GM23338 (cell line): ENCODE measurements at regions not wholly inside any gene's neighbourhood (a gene's known extent, or its start where the extent isn't known, plus 50 kb on each side); places are given as distances from the start of the nearest gene placed in this dataset.

Experiments used
- ATAC-seq: fragments of 200-7000 bp; cut with Tn5 transposase; 3 replicates; pipeline ENCODE4 v1.9.1; 2020
- DNase-seq: peaks from one replicate; pipeline ENCODE4 v3.0.0-alpha.2; 2015; ENCODE audit warnings: low spot score
- H2AFZ ChIP-seq: fragments of 200-600 bp; sonication (generic); 2 replicates; pipeline ENCODE4 v1.8.0; 2016; ENCODE audit warnings: antibody characterized with exemption, mild to moderate bottlenecking, moderate library complexity
- H3F3A ChIP-seq: fragments of 200-600 bp; sonication (generic); replicated peaks from 2 replicates; pipeline ENCODE4 v1.8.0; 2017; ENCODE audit warnings: antibody characterized with exemption, mixed run types, low read depth
- H3K27ac ChIP-seq: fragments of 200-600 bp; sonication (generic); 2 replicates; pipeline ENCODE4 v1.6.1; 2016; ENCODE audit warnings: low read depth
- H3K27me3 ChIP-seq: fragments of 200-600 bp; sonication (generic); 2 replicates; pipeline ENCODE4 v1.8.0; 2016; ENCODE audit warnings: mild to moderate bottlenecking, mixed run types, moderate library complexity; ENCODE audit not compliant: insufficient read depth
- H3K36me3 ChIP-seq: fragments of 200-600 bp; sonication (generic); 2 replicates; pipeline ENCODE4 v1.8.0; 2016; ENCODE audit warnings: mild to moderate bottlenecking; ENCODE audit not compliant: insufficient read depth
- H3K4me1 ChIP-seq: fragments of 200-600 bp; sonication (generic); 2 replicates; pipeline ENCODE4 v1.8.0; 2016; ENCODE audit warnings: mild to moderate bottlenecking, moderate library complexity; ENCODE audit not compliant: insufficient read depth
- H3K4me2 ChIP-seq: fragments of 200-600 bp; sonication (generic); 2 replicates; pipeline ENCODE4 v1.7.1; 2017; ENCODE audit warnings: mixed run types
- H3K4me3 ChIP-seq: fragments of 200-600 bp; sonication (generic); 2 replicates; pipeline ENCODE4 v1.6.1; 2016; ENCODE audit warnings: mixed run types
- H3K79me2 ChIP-seq: fragments of 200-600 bp; sonication (generic); replicated peaks from 2 replicates; pipeline ENCODE4 v1.8.0; 2017; ENCODE audit warnings: mild to moderate bottlenecking; ENCODE audit not compliant: insufficient read depth
- H3K9me2 ChIP-seq: fragments of 200-600 bp; sonication (generic); 2 replicates; pipeline ENCODE4 v1.8.0; 2017; ENCODE audit not compliant: insufficient read depth
- H4K20me1 ChIP-seq: fragments of 200-600 bp; sonication (generic); replicated peaks from 2 replicates; pipeline ENCODE4 v1.8.0; 2017; ENCODE audit warnings: mild to moderate bottlenecking; ENCODE audit not compliant: insufficient read depth
- H3K27ac Mint-ChIP-seq: 2 replicates; pipeline ENCODE4 v1.8.0; 2020; ENCODE audit warnings: inconsistent platforms, mild to moderate bottlenecking, moderate library complexity, mixed read lengths
- H3K27me3 Mint-ChIP-seq: 3 replicates; pipeline ENCODE4 v1.8.0; 2022; ENCODE audit warnings: low read depth, mild to moderate bottlenecking, moderate library complexity, mixed read lengths, inconsistent platforms; ENCODE audit not compliant: insufficient read depth, poor library complexity
- H3K36me3 Mint-ChIP-seq: 3 replicates; pipeline ENCODE4 v1.8.0; 2021; ENCODE audit warnings: low read depth, mild to moderate bottlenecking, inconsistent platforms, moderate library complexity, mixed read lengths
- H3K4me1 Mint-ChIP-seq: 3 replicates; pipeline ENCODE4 v1.8.0; 2020; ENCODE audit warnings: mild to moderate bottlenecking, inconsistent platforms, mixed read lengths
- H3K4me3 Mint-ChIP-seq: 3 replicates; pipeline ENCODE4 v1.8.0; 2021; ENCODE audit warnings: moderate library complexity, mild to moderate bottlenecking, inconsistent platforms, mixed read lengths
- H3K9me3 Mint-ChIP-seq: 3 replicates; pipeline ENCODE4 v1.8.0; 2020; ENCODE audit warnings: moderate library complexity, mild to moderate bottlenecking, inconsistent platforms, mixed read lengths
- JUNB ChIP-seq: IDR thresholded peaks from one replicate; pipeline ENCODE4 v1.6.1; 2016; ENCODE audit warnings: antibody characterized with exemption; ENCODE audit not compliant: unreplicated experiment
- NANOG ChIP-seq: IDR thresholded peaks from 2 replicates; pipeline ENCODE4 v1.6.1; 2016; ENCODE audit warnings: antibody characterized with exemption, borderline replicate concordance
- STAT1 ChIP-seq: IDR thresholded peaks from one replicate; pipeline ENCODE4 v1.6.1; 2016; ENCODE audit warnings: antibody characterized with exemption; ENCODE audit not compliant: unreplicated experiment
- ZNF331 ChIP-seq: fragments of 250-450 bp; sonication (Bioruptor Pico); IDR thresholded peaks from 2 replicates; pipeline ENCODE4 v1.5.0; 2020; ENCODE audit warnings: low read depth, mild to moderate bottlenecking, moderate library complexity
- TF ChIP-seq, protein P1 (sequence below): fragments of 250-450 bp; sonication (Bioruptor Pico); IDR thresholded peaks from 2 replicates; pipeline ENCODE4 v1.5.0; 2020; ENCODE audit warnings: mild to moderate bottlenecking, moderate library complexity
- TF ChIP-seq, protein P2 (sequence below): IDR thresholded peaks from one replicate; pipeline ENCODE4 v1.6.1; 2018; ENCODE audit warnings: antibody characterized with exemption; ENCODE audit not compliant: unreplicated experiment
- TF ChIP-seq, protein P3 (sequence below): IDR thresholded peaks from 2 replicates; pipeline ENCODE4 v1.6.1; 2016; ENCODE audit warnings: antibody characterized with exemption

DNA sequence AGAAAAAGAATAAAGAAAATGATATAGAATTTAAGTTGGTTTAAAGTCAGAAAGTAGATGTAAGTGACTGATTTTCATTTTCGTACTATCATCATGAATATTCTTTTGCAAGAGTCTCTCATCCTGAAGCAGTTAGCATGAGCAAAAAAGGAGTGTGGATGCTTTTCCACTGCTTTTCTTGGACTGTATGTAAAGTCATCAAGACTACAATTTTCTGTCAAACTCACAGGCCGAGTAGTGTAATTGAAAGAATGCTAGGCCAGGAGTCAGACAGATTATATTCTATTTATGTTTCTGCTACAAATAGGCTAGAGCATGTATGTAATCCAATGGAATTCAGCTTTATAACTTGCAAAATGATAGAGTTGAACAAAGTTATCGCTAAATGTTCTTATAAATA lies 197.1 kb upstream of the SPOCK3 start:
- Histone ChIP-seq H2AFZ (no peak overlapping the region), H3F3A (no peaks in the 10 kb centered on the region), H3K36me3 (no peaks in the 10 kb centered on the region), H3K79me2 (no peaks in the 10 kb centered on the region), H4K20me1 (no peaks in the 10 kb centered on the region), H3K4me2 (no peak overlapping the region), H3K9me2 (peaks cover 6% of the 10 kb centered on the region; the same call in 1 of the 2 replicates), H3K27ac (no peak overlapping the region), H3K27me3 (no peaks in the 10 kb centered on the region), H3K4me1 (peaks cover 4% of the 10 kb centered on the region; the same call in 1 of the 2 replicates), H3K4me3 (no peak overlapping the region)
- peaks cover 4% of the 10 kb centered on the region for H3K27me3 Mint-ChIP-seq
- H3K27ac Mint-ChIP-seq = no peak overlapping the region
- H3K4me1 Mint-ChIP-seq = peaks cover 9% of the 10 kb centered on the region
- no peaks in the 10 kb centered on the region for H3K36me3 Mint-ChIP-seq
- TF ChIP-seq, protein P1, sequence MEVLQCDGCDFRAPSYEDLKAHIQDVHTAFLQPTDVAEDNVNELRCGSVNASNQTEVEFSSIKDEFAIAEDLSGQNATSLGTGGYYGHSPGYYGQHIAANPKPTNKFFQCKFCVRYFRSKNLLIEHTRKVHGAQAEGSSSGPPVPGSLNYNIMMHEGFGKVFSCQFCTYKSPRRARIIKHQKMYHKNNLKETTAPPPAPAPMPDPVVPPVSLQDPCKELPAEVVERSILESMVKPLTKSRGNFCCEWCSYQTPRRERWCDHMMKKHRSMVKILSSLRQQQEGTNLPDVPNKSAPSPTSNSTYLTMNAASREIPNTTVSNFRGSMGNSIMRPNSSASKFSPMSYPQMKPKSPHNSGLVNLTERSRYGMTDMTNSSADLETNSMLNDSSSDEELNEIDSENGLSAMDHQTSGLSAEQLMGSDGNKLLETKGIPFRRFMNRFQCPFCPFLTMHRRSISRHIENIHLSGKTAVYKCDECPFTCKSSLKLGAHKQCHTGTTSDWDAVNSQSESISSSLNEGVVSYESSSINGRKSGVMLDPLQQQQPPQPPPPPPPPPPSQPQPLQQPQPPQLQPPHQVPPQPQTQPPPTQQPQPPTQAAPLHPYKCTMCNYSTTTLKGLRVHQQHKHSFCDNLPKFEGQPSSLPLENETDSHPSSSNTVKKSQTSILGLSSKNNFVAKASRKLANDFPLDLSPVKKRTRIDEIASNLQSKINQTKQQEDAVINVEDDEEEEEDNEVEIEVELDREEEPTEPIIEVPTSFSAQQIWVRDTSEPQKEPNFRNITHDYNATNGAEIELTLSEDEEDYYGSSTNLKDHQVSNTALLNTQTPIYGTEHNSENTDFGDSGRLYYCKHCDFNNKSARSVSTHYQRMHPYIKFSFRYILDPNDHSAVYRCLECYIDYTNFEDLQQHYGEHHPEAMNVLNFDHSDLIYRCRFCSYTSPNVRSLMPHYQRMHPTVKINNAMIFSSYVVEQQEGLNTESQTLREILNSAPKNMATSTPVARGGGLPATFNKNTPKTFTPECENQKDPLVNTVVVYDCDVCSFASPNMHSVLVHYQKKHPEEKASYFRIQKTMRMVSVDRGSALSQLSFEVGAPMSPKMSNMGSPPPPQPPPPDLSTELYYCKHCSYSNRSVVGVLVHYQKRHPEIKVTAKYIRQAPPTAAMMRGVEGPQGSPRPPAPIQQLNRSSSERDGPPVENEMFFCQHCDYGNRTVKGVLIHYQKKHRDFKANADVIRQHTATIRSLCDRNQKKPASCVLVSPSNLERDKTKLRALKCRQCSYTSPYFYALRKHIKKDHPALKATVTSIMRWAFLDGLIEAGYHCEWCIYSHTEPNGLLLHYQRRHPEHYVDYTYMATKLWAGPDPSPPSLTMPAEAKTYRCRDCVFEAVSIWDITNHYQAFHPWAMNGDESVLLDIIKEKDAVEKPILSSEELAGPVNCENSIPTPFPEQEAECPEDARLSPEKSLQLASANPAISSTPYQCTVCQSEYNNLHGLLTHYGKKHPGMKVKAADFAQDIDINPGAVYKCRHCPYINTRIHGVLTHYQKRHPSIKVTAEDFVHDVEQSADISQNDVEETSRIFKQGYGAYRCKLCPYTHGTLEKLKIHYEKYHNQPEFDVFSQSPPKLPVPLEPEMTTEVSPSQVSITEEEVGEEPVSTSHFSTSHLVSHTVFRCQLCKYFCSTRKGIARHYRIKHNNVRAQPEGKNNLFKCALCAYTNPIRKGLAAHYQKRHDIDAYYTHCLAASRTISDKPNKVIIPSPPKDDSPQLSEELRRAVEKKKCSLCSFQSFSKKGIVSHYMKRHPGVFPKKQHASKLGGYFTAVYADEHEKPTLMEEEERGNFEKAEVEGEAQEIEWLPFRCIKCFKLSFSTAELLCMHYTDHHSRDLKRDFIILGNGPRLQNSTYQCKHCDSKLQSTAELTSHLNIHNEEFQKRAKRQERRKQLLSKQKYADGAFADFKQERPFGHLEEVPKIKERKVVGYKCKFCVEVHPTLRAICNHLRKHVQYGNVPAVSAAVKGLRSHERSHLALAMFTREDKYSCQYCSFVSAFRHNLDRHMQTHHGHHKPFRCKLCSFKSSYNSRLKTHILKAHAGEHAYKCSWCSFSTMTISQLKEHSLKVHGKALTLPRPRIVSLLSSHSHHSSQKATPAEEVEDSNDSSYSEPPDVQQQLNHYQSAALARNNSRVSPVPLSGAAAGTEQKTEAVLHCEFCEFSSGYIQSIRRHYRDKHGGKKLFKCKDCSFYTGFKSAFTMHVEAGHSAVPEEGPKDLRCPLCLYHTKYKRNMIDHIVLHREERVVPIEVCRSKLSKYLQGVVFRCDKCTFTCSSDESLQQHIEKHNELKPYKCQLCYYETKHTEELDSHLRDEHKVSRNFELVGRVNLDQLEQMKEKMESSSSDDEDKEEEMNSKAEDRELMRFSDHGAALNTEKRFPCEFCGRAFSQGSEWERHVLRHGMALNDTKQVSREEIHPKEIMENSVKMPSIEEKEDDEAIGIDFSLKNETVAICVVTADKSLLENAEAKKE (CRISPR knock-in tag) = no peak
- TF ChIP-seq STAT1 (no peak), NANOG (no peak), ZNF331 (no peak), JUNB (no peak)
- TF ChIP-seq, protein P2, sequence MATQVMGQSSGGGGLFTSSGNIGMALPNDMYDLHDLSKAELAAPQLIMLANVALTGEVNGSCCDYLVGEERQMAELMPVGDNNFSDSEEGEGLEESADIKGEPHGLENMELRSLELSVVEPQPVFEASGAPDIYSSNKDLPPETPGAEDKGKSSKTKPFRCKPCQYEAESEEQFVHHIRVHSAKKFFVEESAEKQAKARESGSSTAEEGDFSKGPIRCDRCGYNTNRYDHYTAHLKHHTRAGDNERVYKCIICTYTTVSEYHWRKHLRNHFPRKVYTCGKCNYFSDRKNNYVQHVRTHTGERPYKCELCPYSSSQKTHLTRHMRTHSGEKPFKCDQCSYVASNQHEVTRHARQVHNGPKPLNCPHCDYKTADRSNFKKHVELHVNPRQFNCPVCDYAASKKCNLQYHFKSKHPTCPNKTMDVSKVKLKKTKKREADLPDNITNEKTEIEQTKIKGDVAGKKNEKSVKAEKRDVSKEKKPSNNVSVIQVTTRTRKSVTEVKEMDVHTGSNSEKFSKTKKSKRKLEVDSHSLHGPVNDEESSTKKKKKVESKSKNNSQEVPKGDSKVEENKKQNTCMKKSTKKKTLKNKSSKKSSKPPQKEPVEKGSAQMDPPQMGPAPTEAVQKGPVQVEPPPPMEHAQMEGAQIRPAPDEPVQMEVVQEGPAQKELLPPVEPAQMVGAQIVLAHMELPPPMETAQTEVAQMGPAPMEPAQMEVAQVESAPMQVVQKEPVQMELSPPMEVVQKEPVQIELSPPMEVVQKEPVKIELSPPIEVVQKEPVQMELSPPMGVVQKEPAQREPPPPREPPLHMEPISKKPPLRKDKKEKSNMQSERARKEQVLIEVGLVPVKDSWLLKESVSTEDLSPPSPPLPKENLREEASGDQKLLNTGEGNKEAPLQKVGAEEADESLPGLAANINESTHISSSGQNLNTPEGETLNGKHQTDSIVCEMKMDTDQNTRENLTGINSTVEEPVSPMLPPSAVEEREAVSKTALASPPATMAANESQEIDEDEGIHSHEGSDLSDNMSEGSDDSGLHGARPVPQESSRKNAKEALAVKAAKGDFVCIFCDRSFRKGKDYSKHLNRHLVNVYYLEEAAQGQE = no peak
- TF ChIP-seq, protein P3, sequence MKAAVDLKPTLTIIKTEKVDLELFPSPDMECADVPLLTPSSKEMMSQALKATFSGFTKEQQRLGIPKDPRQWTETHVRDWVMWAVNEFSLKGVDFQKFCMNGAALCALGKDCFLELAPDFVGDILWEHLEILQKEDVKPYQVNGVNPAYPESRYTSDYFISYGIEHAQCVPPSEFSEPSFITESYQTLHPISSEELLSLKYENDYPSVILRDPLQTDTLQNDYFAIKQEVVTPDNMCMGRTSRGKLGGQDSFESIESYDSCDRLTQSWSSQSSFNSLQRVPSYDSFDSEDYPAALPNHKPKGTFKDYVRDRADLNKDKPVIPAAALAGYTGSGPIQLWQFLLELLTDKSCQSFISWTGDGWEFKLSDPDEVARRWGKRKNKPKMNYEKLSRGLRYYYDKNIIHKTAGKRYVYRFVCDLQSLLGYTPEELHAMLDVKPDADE = no peak
- H3K9me3 Mint-ChIP-seq = peaks cover 4% of the 10 kb centered on the region
- H3K4me3 Mint-ChIP-seq = no peak overlapping the region
- DNase-seq = no peak
- no peak for ATAC-seq
